CD14-positive monocyte (primary cell): ENCODE measurements at regions not wholly inside any gene's neighbourhood (a gene's known extent, or its start where the extent isn't known, plus 50 kb on each side); places are given as distances from the start of the nearest gene placed in this dataset.
A peak's percentile ranks its signal among the peaks of the same experiment; 100 is the strongest.

Experiments
- DNase-seq, 3 donors: peaks; one replicate each; pipeline ENCODE4 v3.0.0-alpha.2; 2011 to 2022
- H2AFZ ChIP-seq: 2 replicates; pipeline ENCODE4 v1.6.0; 2012; ENCODE audit warnings: mild to moderate bottlenecking, low read depth, low read length, inconsistent platforms; ENCODE audit not compliant: insufficient read depth, poor library complexity, severe bottlenecking
- H3K27ac ChIP-seq, 2 donors: 1 replicate in 1 of 2; 2 replicates in 1 of 2; pipeline ENCODE4 v1.5.1; 2012 to 2013; ENCODE audit warnings: low read length in 2 of 2, control low read depth in 1 of 2, inconsistent platforms in 1 of 2, low read depth in 1 of 2, mild to moderate bottlenecking in 1 of 2
- H3K27me3 ChIP-seq, 2 donors: one replicate each; pipeline versions ENCODE4 v1.6.0 to v1.6.1; 2011 to 2013; ENCODE audit warnings: low read length in 2 of 2; ENCODE audit not compliant: control insufficient read depth in 2 of 2, insufficient read depth in 2 of 2
- H3K36me3 ChIP-seq, 2 donors: replicated peaks in 1 of 2; 1 replicate in 1 of 2; 2 replicates in 1 of 2; pipeline versions ENCODE4 v1.5.1 to v1.6.1; 2012 to 2013; ENCODE audit warnings: low read length in 2 of 2, control low read depth in 1 of 2, inconsistent platforms in 1 of 2, mild to moderate bottlenecking in 1 of 2; ENCODE audit not compliant: insufficient read depth in 2 of 2, control insufficient read depth in 1 of 2
- H3K4me1 ChIP-seq, 2 donors: 1 replicate in 1 of 2; 2 replicates in 1 of 2; pipeline versions ENCODE4 v1.5.1 to v1.6.1; 2012 to 2013; ENCODE audit warnings: low read length in 2 of 2, control low read depth in 1 of 2, inconsistent platforms in 1 of 2, mild to moderate bottlenecking in 1 of 2, moderate library complexity in 1 of 2; ENCODE audit not compliant: insufficient read depth in 2 of 2, control insufficient read depth in 1 of 2
- H3K4me2 ChIP-seq: replicated peaks from 2 replicates; pipeline ENCODE3; 2012; ENCODE audit warnings: low read length, moderate library complexity, mild to moderate bottlenecking; ENCODE audit not compliant: poor library complexity, severe bottlenecking; ENCODE audit errors: extremely low read depth
- H3K4me3 ChIP-seq, 3 experiments: fragments of 200-600 bp in 1 of 3; sonication (generic) in 1 of 3; replicated peaks in 1 of 3; 1 replicate in 2 of 3; 2 replicates in 1 of 3; pipeline ENCODE4 v1.5.1; 2011 to 2013; ENCODE audit warnings: low read length in 3 of 3, mild to moderate bottlenecking in 3 of 3, control low read depth in 2 of 3, low read depth in 2 of 3, inconsistent platforms in 1 of 3, moderate library complexity in 1 of 3
- H3K79me2 ChIP-seq: 2 replicates; pipeline ENCODE4 v1.6.0; 2012; ENCODE audit warnings: mild to moderate bottlenecking, control low read depth, inconsistent platforms, low read length, moderate library complexity; ENCODE audit not compliant: insufficient read depth
- H3K9ac ChIP-seq: 2 replicates; pipeline ENCODE4 v1.6.0; 2017; ENCODE audit warnings: low read length, mild to moderate bottlenecking; ENCODE audit not compliant: insufficient read depth, poor library complexity, severe bottlenecking
- H3K9me3 ChIP-seq, 2 donors: replicated peaks in 1 of 2; 1 replicate in 1 of 2; 2 replicates in 1 of 2; pipeline versions ENCODE4 v1.5.1 to v1.6.1; 2012 to 2013; ENCODE audit warnings: low read length in 2 of 2, control low read depth in 1 of 2; ENCODE audit not compliant: control insufficient read depth in 1 of 2, insufficient read depth in 1 of 2
- H4K20me1 ChIP-seq: 2 replicates; pipeline ENCODE4 v1.6.0; 2012; ENCODE audit warnings: mild to moderate bottlenecking, low read length, control low read depth, moderate library complexity; ENCODE audit not compliant: insufficient read depth
- H3K27ac Mint-ChIP-seq, 7 donors: one replicate each; pipeline ENCODE4 v1.8.0; 2020; ENCODE audit warnings: mild to moderate bottlenecking in 7 of 7, mixed read lengths in 7 of 7, moderate library complexity in 6 of 7, inconsistent platforms in 2 of 7
- H3K27me3 Mint-ChIP-seq, 3 donors: one replicate each; pipeline ENCODE4 v1.8.0; 2021 to 2022; ENCODE audit warnings: low read depth in 3 of 3, mild to moderate bottlenecking in 3 of 3, mixed read lengths in 3 of 3, moderate library complexity in 3 of 3, inconsistent platforms in 1 of 3
- H3K36me3 Mint-ChIP-seq, 2 donors: one replicate each; pipeline ENCODE4 v1.8.0; 2020; ENCODE audit warnings: mixed read lengths in 2 of 2, inconsistent platforms in 1 of 2, mild to moderate bottlenecking in 1 of 2
- H3K4me1 Mint-ChIP-seq: one replicate; pipeline ENCODE4 v1.8.0; 2020; ENCODE audit warnings: mild to moderate bottlenecking, mixed read lengths
- H3K4me3 Mint-ChIP-seq, 2 donors: one replicate each; pipeline ENCODE4 v1.8.0; 2020; ENCODE audit warnings: mild to moderate bottlenecking in 2 of 2, mixed read lengths in 2 of 2, moderate library complexity in 1 of 2
- H3K9me3 Mint-ChIP-seq, 7 donors: one replicate each; pipeline ENCODE4 v1.8.0; 2020 to 2022; ENCODE audit warnings: mixed read lengths in 7 of 7, mild to moderate bottlenecking in 6 of 7, moderate library complexity in 6 of 7, inconsistent platforms in 2 of 7
- CTCF ChIP-seq: fragments of 200-600 bp; IDR thresholded peaks from one replicate; pipeline ENCODE4 v1.8.0; 2022; ENCODE audit warnings: antibody characterized with exemption, mild to moderate bottlenecking
- WGBS: methylation state at CpG from one replicate; pipeline ENCODE4 v1.1.5; 2013; ENCODE audit warnings: missing lambda C conversion rate; ENCODE audit not compliant: insufficient coverage; 5-methylcytosine and 5-hydroxymethylcytosine counted together
- intact Hi-C, 2 donors: fragments of 100-400 bp; cut with micrococcal nuclease; formaldehyde crosslinking; loops; one replicate each; pipeline versions ENCODE4 v1.15.0 to v1.15.1; 2023

DNA sequence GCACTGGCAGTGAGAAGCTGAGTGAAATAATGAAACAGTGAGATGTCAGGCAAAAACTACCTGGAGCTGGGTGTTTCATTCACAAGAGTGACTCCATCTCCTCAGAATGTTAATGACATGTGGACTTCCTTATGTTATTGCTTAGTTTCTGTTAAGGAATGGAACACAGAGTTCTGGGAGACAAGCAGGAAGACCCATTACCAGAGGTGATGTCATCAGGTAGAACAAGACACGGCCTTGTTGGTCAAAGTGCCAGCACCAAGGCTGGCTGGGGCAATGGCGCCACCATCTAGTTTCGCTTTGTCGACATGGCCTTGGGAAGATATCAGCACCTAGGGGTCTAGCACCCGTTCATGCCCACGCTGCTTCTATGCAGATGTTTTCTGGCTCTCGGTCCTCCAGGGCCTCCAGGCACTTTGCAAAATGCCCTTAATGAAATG is 252.2 kb downstream of the FAM43A start:
- peaks cover 47 to 53% of the 10 kb centered on the region in 2 donors for H3K4me1 ChIP-seq
- H3K9me3 ChIP-seq = peaks cover 0 to 3% of the 10 kb centered on the region in 2 donors
- H3K4me1 Mint-ChIP-seq = peaks cover 51% of the 10 kb centered on the region
- peaks cover 0 to 9% of the 10 kb centered on the region in 2 donors for H3K36me3 Mint-ChIP-seq
- no peak overlapping the region for H3K9ac ChIP-seq
- H3K27me3 Mint-ChIP-seq = peaks cover 0 to 2% (median 1%) of the 10 kb centered on the region in 3 donors
- no peak overlapping the region for H2AFZ ChIP-seq
- WGBS = 97% methylated on average over 7 of the region's 7 CpGs
- no peak overlapping the region for H3K27ac Mint-ChIP-seq
- peaks cover 0 to 5% (median 0%) of the 10 kb centered on the region in 7 donors for H3K9me3 Mint-ChIP-seq
- no peak for DNase-seq
- H3K27me3 ChIP-seq = no peaks in the 10 kb centered on the region
- H3K4me2 ChIP-seq = no peak overlapping the region
- no peak overlapping the region for H3K4me3 ChIP-seq
- no peaks in the 10 kb centered on the region for H3K79me2 ChIP-seq
- H3K4me3 Mint-ChIP-seq = no peak overlapping the region
- no peak overlapping the region for H3K27ac ChIP-seq
- no peaks in the 10 kb centered on the region for H4K20me1 ChIP-seq
- no peaks in the 10 kb centered on the region for H3K36me3 ChIP-seq
- no peak for TF ChIP-seq CTCF
- intact Hi-C loops = loop anchor here in 1 of 2 donors (10.0 kb wide), 1 partner anchor 53 kb away; no protein-coding TSS in a partner anchor

DNA sequence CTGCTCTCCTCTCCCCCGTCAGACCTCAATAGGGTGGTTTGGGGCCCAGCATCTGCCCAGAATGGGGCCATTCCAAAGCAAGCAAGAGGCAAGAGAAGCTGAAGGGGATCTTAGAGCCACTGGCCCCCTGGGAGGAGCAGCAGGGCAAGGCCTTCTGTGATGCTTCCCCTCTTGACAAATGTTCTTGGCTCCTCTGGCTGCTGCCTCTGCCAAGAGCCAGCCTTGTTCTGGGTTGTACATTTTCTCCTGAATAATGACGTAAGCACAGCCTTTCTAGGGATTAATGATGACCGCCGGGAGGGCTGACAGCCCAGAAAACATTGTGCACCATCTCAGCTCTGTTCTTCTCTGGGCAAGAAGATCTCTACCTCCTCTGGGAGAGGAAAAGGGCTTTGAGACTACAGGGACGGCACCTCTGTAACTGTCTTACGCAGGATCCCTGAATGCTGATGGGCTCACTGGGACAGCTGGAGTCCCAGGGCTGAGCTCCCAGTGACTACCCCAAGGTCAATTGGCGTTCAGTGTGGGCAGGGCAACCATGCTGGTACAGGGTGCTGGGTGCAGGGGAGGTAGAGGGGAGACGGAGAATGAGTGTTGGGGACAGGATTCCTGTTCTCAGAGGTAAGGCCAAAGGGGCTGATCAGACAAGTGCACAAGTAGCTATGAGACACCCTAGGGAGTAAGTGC is 253.3 kb downstream of the FAM43A start:
- H3K36me3 Mint-ChIP-seq = peaks cover 0 to 5% of the 10 kb centered on the region in 2 donors
- peaks cover 56% of the 10 kb centered on the region for H3K4me1 Mint-ChIP-seq
- H3K9me3 Mint-ChIP-seq = peaks cover 0 to 2% (median 0%) of the 10 kb centered on the region in 7 donors
- Histone ChIP-seq H3K27me3 (no peaks in the 10 kb centered on the region), H3K4me2 (no peak overlapping the region), H3K9ac (no peak overlapping the region), H3K4me1 (peaks cover 54 to 60% of the 10 kb centered on the region in 2 donors), H3K79me2 (no peaks in the 10 kb centered on the region), H3K9me3 (no peaks in the 10 kb centered on the region), H3K27ac (no peak overlapping the region), H2AFZ (no peak overlapping the region), H4K20me1 (no peaks in the 10 kb centered on the region), H3K36me3 (no peaks in the 10 kb centered on the region), H3K4me3 (no peak overlapping the region)
- peak overlapping the region in 3 of 7 donors; percentile 3 to 77 (median 55) for H3K27ac Mint-ChIP-seq
- peaks cover 0 to 2% (median 1%) of the 10 kb centered on the region in 3 donors for H3K27me3 Mint-ChIP-seq
- intact Hi-C loops = loop anchor here in 1 of 2 donors (10.0 kb wide), 1 partner anchor 54 kb away; no protein-coding TSS in a partner anchor
- no peak overlapping the region for H3K4me3 Mint-ChIP-seq
- no peak for TF ChIP-seq CTCF
- DNase-seq = no peak
- 96% methylated on average over 5 of the region's 8 CpGs for WGBS
